Hepatic stellate cell (primary cell): ENCODE measurements at regions not wholly inside any gene's neighbourhood (a gene's known extent, or its start where the extent isn't known, plus 50 kb on each side); places are given as distances from the start of the nearest gene placed in this dataset.

Experiments used
- DNase-seq: peaks from one replicate; pipeline ENCODE4 v3.0.0; 2011; ENCODE audit warnings: low spot score

DNA sequence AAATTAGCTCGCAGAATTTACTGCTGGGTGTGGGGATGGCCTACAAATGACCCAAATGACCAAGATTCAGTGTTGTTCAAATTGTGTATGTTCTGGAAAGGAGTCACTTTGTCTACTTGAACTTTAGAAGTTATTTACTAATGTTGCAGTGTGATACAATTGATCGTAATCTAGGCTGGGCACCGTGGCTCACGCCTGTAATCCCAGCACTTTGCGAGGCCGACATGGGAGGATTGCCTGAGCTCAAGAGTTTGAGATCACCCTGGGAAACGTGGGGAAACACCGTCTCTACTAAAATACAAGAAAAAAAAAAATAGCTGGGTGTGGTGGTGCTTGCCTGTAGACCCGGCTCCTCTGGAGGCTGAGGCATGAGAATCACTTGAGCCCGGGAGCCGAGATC, 57.6 kb upstream of the TMPRSS2 start:
- no peak for DNase-seq

DNA sequence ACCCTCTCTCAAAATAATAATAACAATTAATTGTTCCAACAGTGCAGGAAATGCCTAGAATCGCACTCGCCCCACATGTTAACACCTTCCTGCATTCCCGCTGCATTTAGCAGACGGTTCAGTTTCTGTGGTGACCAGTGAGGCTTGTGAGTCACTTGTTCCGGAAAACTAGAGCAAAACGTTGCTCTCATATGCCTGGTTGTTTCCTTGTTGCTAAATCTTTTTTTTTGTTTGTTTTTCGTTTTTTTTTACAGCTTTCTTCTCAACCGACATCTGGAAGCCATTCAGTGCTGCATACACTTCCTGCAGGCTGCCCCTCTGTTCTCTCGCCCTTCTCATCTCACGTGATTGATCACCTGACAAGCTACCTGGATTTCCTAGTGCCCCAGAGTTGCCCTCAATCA, 56.9 kb upstream of the TMPRSS2 start:
- DNase-seq, result peak; percentile 23

GRCh38 chr21:41562101-41563000, 54.4 kb upstream of the TMPRSS2 start:
- DNase-seq, result no peak

DNA sequence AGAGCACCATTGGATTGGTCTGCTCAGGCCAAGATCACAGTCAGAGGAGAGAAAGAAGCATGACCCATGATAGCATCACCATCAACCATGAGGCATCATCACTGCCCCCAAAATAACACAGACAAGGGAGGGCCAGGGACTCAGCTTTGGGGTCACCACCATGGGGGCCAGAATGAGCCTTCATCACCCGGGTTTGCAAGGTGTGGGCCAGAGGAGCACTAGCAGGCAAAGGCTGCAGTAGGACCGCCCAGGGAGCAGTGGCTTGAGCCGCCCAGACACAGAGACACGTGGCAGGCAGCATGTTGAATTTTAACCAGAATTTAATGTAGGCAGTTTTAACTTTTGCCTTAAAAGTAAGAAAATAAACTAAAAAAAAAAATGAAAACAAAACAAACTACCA, 53.7 kb upstream of the TMPRSS2 start:
- DNase-seq, result no peak

- no peak for DNase-seq
Measured at GRCh38 chr21:41560661-41561158, 52.8 kb upstream of the TMPRSS2 start.

- DNase-seq, result no peak
Measured at GRCh38 chr21:41559658-41560631, 52.0 kb upstream of the TMPRSS2 start.

GRCh38 chr21:41558842-41559241, 50.9 kb upstream of the TMPRSS2 start:
- no peak for DNase-seq

DNA sequence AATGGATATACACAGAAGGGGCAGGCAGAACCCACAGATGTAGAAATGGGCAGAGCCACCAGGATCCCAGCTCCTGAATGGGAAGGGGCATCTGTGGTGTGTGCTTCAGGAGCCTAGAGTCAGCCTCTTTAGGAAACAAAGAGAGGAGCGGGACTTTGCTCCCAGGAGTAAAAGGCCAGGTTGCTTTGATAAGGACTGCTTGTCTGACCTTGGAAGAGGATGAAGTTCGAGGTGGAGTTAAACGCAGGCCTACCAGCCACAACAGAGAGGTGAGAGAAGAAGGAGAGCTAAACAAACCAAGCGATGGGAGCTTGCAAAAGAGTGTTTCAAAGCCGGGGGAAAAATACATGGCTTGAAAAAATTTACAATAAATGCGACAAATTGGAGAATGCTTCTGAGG, 49.9 kb upstream of the TMPRSS2 start:
- DNase-seq, result no peak
